Adrenal gland (tissue), 5 donors: ENCODE measurements at regions not wholly inside any gene's neighbourhood (a gene's known extent, or its start where the extent isn't known, plus 50 kb on each side); places are given as distances from the start of the nearest gene placed in this dataset.

Experiments
- CTCF ChIP-seq, 6 experiments: fragments of 450-650 bp in 4 of 6; fragments of 200-600 bp in 2 of 6; sonication (generic) in 1 of 6; IDR thresholded peaks; 1 replicate in 5 of 6; 2 replicates in 1 of 6; pipeline versions ENCODE4 v1.5.1 to v1.8.0; 2016 to 2021; ENCODE audit warnings: antibody characterized with exemption in 6 of 6, mild to moderate bottlenecking in 2 of 6, moderate library complexity in 1 of 6
- POLR2A ChIP-seq, 2 donors: fragments of 450-650 bp; IDR thresholded peaks; one replicate each; pipeline ENCODE4 v1.6.1; 2017; ENCODE audit warnings: antibody characterized with exemption in 2 of 2, mild to moderate bottlenecking in 2 of 2, moderate library complexity in 1 of 2
- donor health status: DM: no; HTN: no; CAD: no.

GRCh38 chr4:131382839-131383238, 1766.3 kb upstream of the PCDH10 start:
- TF ChIP-seq CTCF (IDR thresholded peaks at IDR 0.05) (no peak), POLR2A (IDR thresholded peaks at IDR 0.05) (no peak)
